CD4-positive, alpha-beta T cell (primary cell): ENCODE measurements at regions not wholly inside any gene's neighbourhood (a gene's known extent, or its start where the extent isn't known, plus 50 kb on each side); places are given as distances from the start of the nearest gene placed in this dataset.

Source experiments
- ATAC-seq: fragments of 200-7000 bp; cut with Tn5 transposase; one replicate; pipeline ENCODE4 v1.10.0; 2022; ENCODE audit warnings: mild to moderate bottlenecking; ENCODE audit not compliant: poor library complexity
- CTCF ChIA-PET: fragments of 350-600 bp; sonication (Branson Sonifier 250); formaldehyde crosslinking; loops from one replicate; lab custom pipeline; 2021; ENCODE audit warnings: antibody characterized with exemption, inconsistent platforms; lab: Charles Lee
- POLR2A ChIA-PET: fragments of 350-600 bp; sonication (Branson Sonifier 250); formaldehyde crosslinking; loops from one replicate; lab custom pipeline; 2021; ENCODE audit warnings: antibody characterized with exemption, inconsistent platforms; lab: Charles Lee
- DNase-seq, 14 experiments: peaks; one replicate each; pipeline ENCODE4 v3.0.0-alpha.2; 2013 to 2020; ENCODE audit warnings: mixed read lengths in 2 of 14
- H3K27ac ChIP-seq, 2 donors: one replicate each; pipeline versions ENCODE4 v1.5.1 to v1.7.0; 2013; ENCODE audit warnings: low read length in 2 of 2, low read depth in 1 of 2, mild to moderate bottlenecking in 1 of 2
- H3K27me3 ChIP-seq, 2 experiments: 1 replicate in 1 of 2; 2 replicates in 1 of 2; pipeline versions ENCODE4 v1.6.1 to v1.7.0; 2013; ENCODE audit warnings: low read length in 2 of 2, control low read depth in 1 of 2, mild to moderate bottlenecking in 1 of 2, moderate library complexity in 1 of 2; ENCODE audit not compliant: insufficient read depth in 2 of 2, control insufficient read depth in 1 of 2
- H3K36me3 ChIP-seq: one replicate; pipeline ENCODE4 v1.6.1; 2013; ENCODE audit warnings: low read length, control low read depth; ENCODE audit not compliant: insufficient read depth
- H3K4me1 ChIP-seq: one replicate; pipeline ENCODE4 v1.6.1; 2013; ENCODE audit warnings: low read length, control low read depth; ENCODE audit not compliant: insufficient read depth
- H3K4me3 ChIP-seq: one replicate; pipeline ENCODE4 v1.5.1; 2013; ENCODE audit warnings: mild to moderate bottlenecking, low read length, moderate library complexity
- H3K9me3 ChIP-seq, 2 experiments: 1 replicate in 1 of 2; 2 replicates in 1 of 2; pipeline versions ENCODE4 v1.6.1 to v1.7.0; 2013; ENCODE audit warnings: low read length in 2 of 2, mild to moderate bottlenecking in 2 of 2, control low read depth in 1 of 2, moderate library complexity in 1 of 2; ENCODE audit not compliant: control insufficient read depth in 1 of 2, insufficient read depth in 1 of 2
- H3K27ac Mint-ChIP-seq: one replicate; pipeline ENCODE4 v1.8.0; 2020; ENCODE audit warnings: mixed read lengths
- H3K27me3 Mint-ChIP-seq: one replicate; pipeline ENCODE4 v1.8.0; 2021; ENCODE audit warnings: mixed read lengths
- H3K36me3 Mint-ChIP-seq: one replicate; pipeline ENCODE4 v1.8.0; 2021; ENCODE audit warnings: low read depth, mixed read lengths
- H3K4me1 Mint-ChIP-seq: one replicate; pipeline ENCODE4 v1.8.0; 2021; ENCODE audit warnings: low read depth, mixed read lengths
- H3K4me3 Mint-ChIP-seq: one replicate; pipeline ENCODE4 v1.8.0; 2020; ENCODE audit warnings: mild to moderate bottlenecking, mixed read lengths
- H3K9me3 Mint-ChIP-seq: one replicate; pipeline ENCODE4 v1.8.0; 2020; ENCODE audit warnings: mixed read lengths
- CTCF ChIP-seq: fragments of 200-600 bp; IDR thresholded peaks from one replicate; pipeline ENCODE4 v1.8.0; 2022; ENCODE audit warnings: antibody characterized with exemption, mild to moderate bottlenecking
- intact Hi-C, 2 experiments: fragments of 100-400 bp; cut with DNase I in 1 of 2; cut with micrococcal nuclease in 1 of 2; formaldehyde crosslinking; loops; one replicate each; pipeline versions ENCODE4 v1.15.1 to v1.9.0; 2023 to 2025; cut with DNase I, micrococcal nuclease

GRCh38 chr16:17965133-17965900 lies 371.2 kb downstream of the NPIPA8 start:
- POLR2A ChIA-PET = no interaction called here
- H3K27ac Mint-ChIP-seq = no peak overlapping the region
- no peak overlapping the region for H3K4me3 ChIP-seq

GRCh38 chr16:17964196-17964595 lies 372.3 kb downstream of the NPIPA8 start:
- ChIA-PET POLR2A (no interaction called here), CTCF (no interaction called here)
- Mint-ChIP-seq H3K27ac (no peak overlapping the region), H3K36me3 (no peaks in the 10 kb centered on the region), H3K4me1 (no peaks in the 10 kb centered on the region), H3K9me3 (peaks cover 13% of the 10 kb centered on the region), H3K27me3 (peaks cover 10% of the 10 kb centered on the region), H3K4me3 (no peak overlapping the region)
- no peaks in the 10 kb centered on the region for H3K4me1 ChIP-seq
- no peaks in the 10 kb centered on the region for H3K36me3 ChIP-seq
- DNase-seq (no peak), ATAC-seq (no peak)
- peaks cover 1 to 7% of the 10 kb centered on the region in 2 experiments for H3K9me3 ChIP-seq
- intact Hi-C loops = no loop called here
- no peak for TF ChIP-seq CTCF
- no peak overlapping the region for H3K27ac ChIP-seq
- no peak overlapping the region for H3K4me3 ChIP-seq
- no peaks in the 10 kb centered on the region for H3K27me3 ChIP-seq

More at GRCh38 chr16:17965133-17965900, 371.2 kb downstream of the NPIPA8 start:
- Mint-ChIP-seq H3K4me1 (no peaks in the 10 kb centered on the region), H3K36me3 (no peaks in the 10 kb centered on the region), H3K9me3 (peaks cover 10% of the 10 kb centered on the region), H3K27me3 (peaks cover 14% of the 10 kb centered on the region), H3K4me3 (no peak overlapping the region)
- CTCF ChIA-PET = no interaction called here
- H3K27ac ChIP-seq = no peak overlapping the region
- DNase-seq = no peak
- no peaks in the 10 kb centered on the region for H3K27me3 ChIP-seq
- H3K9me3 ChIP-seq = peaks cover 0 to 4% of the 10 kb centered on the region in 2 experiments
- H3K36me3 ChIP-seq = no peaks in the 10 kb centered on the region
- TF ChIP-seq CTCF = no peak
- intact Hi-C loops = no loop called here
- H3K4me1 ChIP-seq = no peaks in the 10 kb centered on the region
- ATAC-seq = no peak

GRCh38 chr16:17963185-17963836 lies 373.2 kb downstream of the NPIPA8 start:
- Mint-ChIP-seq H3K27me3 (peaks cover 10% of the 10 kb centered on the region), H3K36me3 (no peaks in the 10 kb centered on the region), H3K27ac (no peak overlapping the region), H3K4me1 (no peaks in the 10 kb centered on the region), H3K4me3 (no peak overlapping the region), H3K9me3 (peaks cover 13% of the 10 kb centered on the region)
- ATAC-seq (no peak), DNase-seq (no peak)
- peaks cover 6 to 7% of the 10 kb centered on the region in 2 experiments for H3K9me3 ChIP-seq
- no peaks in the 10 kb centered on the region for H3K27me3 ChIP-seq
- CTCF ChIA-PET = no interaction called here
- no peak overlapping the region for H3K4me3 ChIP-seq
- no peaks in the 10 kb centered on the region for H3K36me3 ChIP-seq
- H3K4me1 ChIP-seq = no peaks in the 10 kb centered on the region
- intact Hi-C loops = no loop called here
- no peak overlapping the region for H3K27ac ChIP-seq
- TF ChIP-seq CTCF = no peak
- POLR2A ChIA-PET = no interaction called here
